GM10248 (cell line): ENCODE measurements at regions not wholly inside any gene's neighbourhood (a gene's known extent, or its start where the extent isn't known, plus 50 kb on each side); places are given as distances from the start of the nearest gene placed in this dataset.

ENCODE experiments used
- CTCF ChIA-PET: fragments of 300-600 bp; sonication (Branson Sonifier 250); formaldehyde crosslinking; extraction: SDS; loops from one replicate; lab custom pipeline; 2021; ENCODE audit warnings: antibody characterized with exemption; lab: Yijun Ruan, JAX
- POLR2A ChIA-PET: fragments of 350-650 bp; sonication (Branson Sonifier 250); formaldehyde crosslinking; extraction: SDS; loops from one replicate; lab custom pipeline; 2020; ENCODE audit warnings: antibody characterized with exemption; lab: Yijun Ruan, JAX
- DNase-seq: peaks from one replicate; pipeline ENCODE4 v3.0.0; 2012; ENCODE audit errors: extremely low spot score
- TF ChIP-seq, protein P1 (sequence below): IDR thresholded peaks from 2 replicates; pipeline ENCODE4 v1.5.1; 2012; ENCODE audit warnings: mild to moderate bottlenecking, low read depth; ENCODE audit errors: extremely low read depth, missing control alignments, control extremely low read depth

DNA sequence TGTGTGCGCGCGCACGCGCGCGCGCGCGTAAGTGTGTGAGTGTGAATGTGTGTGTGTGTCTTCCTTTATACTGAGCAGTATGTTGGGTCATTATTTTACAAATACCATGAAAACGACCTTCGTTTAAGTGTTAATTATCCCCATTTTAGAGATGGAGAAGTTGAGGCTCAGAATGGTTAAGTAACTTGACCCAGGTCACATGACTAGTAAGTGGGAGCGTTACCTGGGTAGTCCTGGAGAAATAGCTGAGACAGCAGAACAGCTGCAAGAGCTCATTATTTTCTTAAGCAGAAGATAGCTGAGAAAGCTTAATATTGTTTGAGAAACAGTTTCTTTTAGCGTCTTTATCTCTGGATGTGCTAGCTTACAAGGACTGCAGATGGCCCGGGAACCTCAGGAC lies 78.8 kb downstream of the IRX3 start:
- TF ChIP-seq, protein P1, sequence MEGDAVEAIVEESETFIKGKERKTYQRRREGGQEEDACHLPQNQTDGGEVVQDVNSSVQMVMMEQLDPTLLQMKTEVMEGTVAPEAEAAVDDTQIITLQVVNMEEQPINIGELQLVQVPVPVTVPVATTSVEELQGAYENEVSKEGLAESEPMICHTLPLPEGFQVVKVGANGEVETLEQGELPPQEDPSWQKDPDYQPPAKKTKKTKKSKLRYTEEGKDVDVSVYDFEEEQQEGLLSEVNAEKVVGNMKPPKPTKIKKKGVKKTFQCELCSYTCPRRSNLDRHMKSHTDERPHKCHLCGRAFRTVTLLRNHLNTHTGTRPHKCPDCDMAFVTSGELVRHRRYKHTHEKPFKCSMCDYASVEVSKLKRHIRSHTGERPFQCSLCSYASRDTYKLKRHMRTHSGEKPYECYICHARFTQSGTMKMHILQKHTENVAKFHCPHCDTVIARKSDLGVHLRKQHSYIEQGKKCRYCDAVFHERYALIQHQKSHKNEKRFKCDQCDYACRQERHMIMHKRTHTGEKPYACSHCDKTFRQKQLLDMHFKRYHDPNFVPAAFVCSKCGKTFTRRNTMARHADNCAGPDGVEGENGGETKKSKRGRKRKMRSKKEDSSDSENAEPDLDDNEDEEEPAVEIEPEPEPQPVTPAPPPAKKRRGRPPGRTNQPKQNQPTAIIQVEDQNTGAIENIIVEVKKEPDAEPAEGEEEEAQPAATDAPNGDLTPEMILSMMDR, result no peak

DNA sequence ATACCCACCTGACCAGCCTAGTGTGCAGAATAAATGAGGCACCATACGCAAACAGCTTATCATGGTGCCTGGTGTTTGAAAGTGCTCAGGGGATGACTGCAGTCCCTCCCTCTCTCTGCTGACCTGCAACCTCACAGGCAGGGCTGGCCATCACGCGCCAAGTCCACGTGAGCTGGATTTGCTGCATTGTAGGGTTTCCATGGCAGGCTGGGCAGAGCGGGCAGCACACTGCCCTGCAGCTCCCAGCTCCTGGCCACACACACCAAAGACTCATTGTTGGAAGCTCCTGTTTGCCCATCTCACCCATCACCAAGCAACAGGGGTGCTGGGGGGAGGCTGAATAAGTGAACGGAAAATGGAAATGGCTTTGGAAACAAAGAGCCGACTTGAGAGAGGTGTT lies 81.8 kb downstream of the IRX3 start:
- TF ChIP-seq, protein P1, result no peak
- ChIA-PET POLR2A (no interaction called here), CTCF (interaction anchor here (1.4 to 1.5 kb wide), 2 partner anchors 15 to 26 kb away, joined by 3 to 4 read pairs; no protein-coding TSS in a partner anchor)
- DNase-seq, result no peak

More for the DNA sequence above, 78.8 kb downstream of the IRX3 start:
- CTCF ChIA-PET, result interaction anchor here (0.9 to 1.4 kb wide), 2 partner anchors 9 to 13 kb away, joined by 3 to 4 read pairs; no protein-coding TSS in a partner anchor
- no peak for DNase-seq
- POLR2A ChIA-PET, result interaction anchor here (0.6 kb wide), 1 partner anchor 1145 kb away, joined by 3 read pairs; no protein-coding TSS in a partner anchor

GRCh38 chr16:54203851-54204505 lies 82.6 kb downstream of the IRX3 start:
- CTCF ChIA-PET, result interaction anchor here (1.4 kb wide), 1 partner anchor 16 kb away, joined by 4 read pairs; no protein-coding TSS in a partner anchor
- TF ChIP-seq, protein P1, result no peak
- DNase-seq, result no peak
- POLR2A ChIA-PET, result no interaction called here

DNA sequence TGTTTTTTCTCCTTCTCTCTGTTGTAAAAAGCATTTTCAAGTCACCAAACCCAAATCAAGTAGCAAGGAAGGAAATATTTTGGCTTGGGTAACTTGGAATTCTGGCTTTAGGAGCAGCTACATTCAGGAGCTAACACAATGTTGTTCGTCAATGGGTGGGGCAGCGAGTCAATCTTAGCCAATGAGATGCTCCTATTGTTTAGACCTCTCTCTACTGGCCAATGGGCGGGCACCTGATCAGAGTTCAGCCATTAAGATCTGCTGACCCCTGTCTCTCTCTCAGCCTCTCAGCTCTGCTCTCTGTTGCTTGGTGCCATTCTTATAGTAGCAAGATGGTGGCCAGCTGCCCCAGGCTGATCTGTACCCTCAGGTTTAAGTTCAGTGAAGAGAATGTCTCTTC lies 83.2 kb downstream of the IRX3 start:
- CTCF ChIA-PET, result no interaction called here

More for the DNA sequence above, 83.2 kb downstream of the IRX3 start:
- POLR2A ChIA-PET, result no interaction called here
- DNase-seq, result no peak
- TF ChIP-seq, protein P1, result no peak
